Glutamatergic neuron (in vitro differentiated cells): ENCODE measurements at regions not wholly inside any gene's neighbourhood (a gene's known extent, or its start where the extent isn't known, plus 50 kb on each side); places are given as distances from the start of the nearest gene placed in this dataset.

Experiments
- DNase-seq: peaks from one replicate; pipeline ENCODE4 v3.0.0; 2022
- H3K27ac Mint-ChIP-seq: one replicate; pipeline ENCODE4 v1.8.0; 2020; ENCODE audit warnings: mild to moderate bottlenecking, mixed read lengths, inconsistent platforms; ENCODE audit not compliant: unreplicated experiment
- H3K27me3 Mint-ChIP-seq: one replicate; pipeline ENCODE4 v1.8.0; 2020; ENCODE audit warnings: mild to moderate bottlenecking, moderate library complexity, mixed read lengths, inconsistent platforms; ENCODE audit not compliant: unreplicated experiment
- H3K36me3 Mint-ChIP-seq: one replicate; pipeline ENCODE4 v1.8.0; 2020; ENCODE audit warnings: mild to moderate bottlenecking, mixed read lengths, inconsistent platforms; ENCODE audit not compliant: unreplicated experiment
- H3K4me1 Mint-ChIP-seq: one replicate; pipeline ENCODE4 v1.8.0; 2020; ENCODE audit warnings: mild to moderate bottlenecking, low read depth, mixed read lengths, inconsistent platforms; ENCODE audit not compliant: unreplicated experiment
- H3K4me3 Mint-ChIP-seq: one replicate; pipeline ENCODE4 v1.8.0; 2020; ENCODE audit warnings: mild to moderate bottlenecking, mixed read lengths, inconsistent platforms; ENCODE audit not compliant: unreplicated experiment
- H3K9me3 Mint-ChIP-seq: one replicate; pipeline ENCODE4 v1.8.0; 2020; ENCODE audit warnings: mild to moderate bottlenecking, moderate library complexity, mixed read lengths, inconsistent platforms; ENCODE audit not compliant: unreplicated experiment
- CTCF ChIP-seq: fragments of 200-600 bp; sonication (generic); IDR thresholded peaks from one replicate; pipeline ENCODE4 v1.5.0; 2021; ENCODE audit not compliant: partially characterized antibody, unreplicated experiment

- no peak overlapping the region for H3K4me3 Mint-ChIP-seq
- no peak overlapping the region for H3K27ac Mint-ChIP-seq
- no peaks in the 10 kb centered on the region for H3K4me1 Mint-ChIP-seq
- H3K36me3 Mint-ChIP-seq = no peaks in the 10 kb centered on the region
- H3K9me3 Mint-ChIP-seq = no peaks in the 10 kb centered on the region
- DNase-seq = no peak
- no peaks in the 10 kb centered on the region for H3K27me3 Mint-ChIP-seq
- TF ChIP-seq CTCF = no peak
Observed at GRCh38 chr21:25029580-25029979, 577.7 kb downstream of the MRPL39 start.

GRCh38 chr21:25025596-25025995, 581.7 kb downstream of the MRPL39 start:
- DNase-seq = no peak
- TF ChIP-seq CTCF = no peak
- H3K4me3 Mint-ChIP-seq = no peak overlapping the region
- no peak overlapping the region for H3K27ac Mint-ChIP-seq
- H3K4me1 Mint-ChIP-seq = no peaks in the 10 kb centered on the region
- H3K36me3 Mint-ChIP-seq = no peaks in the 10 kb centered on the region
- H3K9me3 Mint-ChIP-seq = no peaks in the 10 kb centered on the region
- no peaks in the 10 kb centered on the region for H3K27me3 Mint-ChIP-seq

GRCh38 chr21:25024639-25025038, 582.6 kb downstream of the MRPL39 start:
- Mint-ChIP-seq H3K27me3 (peaks cover 1% of the 10 kb centered on the region), H3K9me3 (no peaks in the 10 kb centered on the region), H3K27ac (no peak overlapping the region), H3K36me3 (no peaks in the 10 kb centered on the region), H3K4me3 (no peak overlapping the region), H3K4me1 (no peaks in the 10 kb centered on the region)
- no peak for TF ChIP-seq CTCF
- DNase-seq = no peak

- Mint-ChIP-seq H3K4me1 (no peaks in the 10 kb centered on the region), H3K9me3 (no peaks in the 10 kb centered on the region), H3K36me3 (no peaks in the 10 kb centered on the region), H3K27ac (no peak overlapping the region), H3K27me3 (no peaks in the 10 kb centered on the region), H3K4me3 (no peak overlapping the region)
- TF ChIP-seq CTCF = no peak
- DNase-seq = no peak
Observed at GRCh38 chr21:25005388-25005787, 601.9 kb downstream of the MRPL39 start.

- no peaks in the 10 kb centered on the region for H3K36me3 Mint-ChIP-seq
- no peaks in the 10 kb centered on the region for H3K9me3 Mint-ChIP-seq
- H3K4me1 Mint-ChIP-seq = no peaks in the 10 kb centered on the region
- no peak for DNase-seq
- no peak for TF ChIP-seq CTCF
- no peak overlapping the region for H3K4me3 Mint-ChIP-seq
- no peaks in the 10 kb centered on the region for H3K27me3 Mint-ChIP-seq
- H3K27ac Mint-ChIP-seq = no peak overlapping the region
Observed at GRCh38 chr21:25002676-25003075, 604.6 kb downstream of the MRPL39 start.
